ENCODE measurements at regions not wholly inside any gene's neighbourhood (a gene's known extent, or its start where the extent isn't known, plus 50 kb on each side); places are given as distances from the start of the nearest gene placed in this dataset.
"Not testable (repeated sequence)": the region's sequence is repeated elsewhere in the genome, so short reads cannot be mapped to it uniquely, and the experiment has no call there.

- Histone ChIP-seq H3K4me3 (ENCODE audit: low read length) (no peak overlapping the region), H3K79me2 (ENCODE audit: control insufficient read depth, low read length) (no peaks in the 10 kb centered on the region), H3K4me1 (ENCODE audit: control insufficient read depth, low read length) (no peaks in the 10 kb centered on the region), H3K27me3 (ENCODE audit: control insufficient read depth, low read length) (no peaks in the 10 kb centered on the region), H3K27ac (ENCODE audit: low read depth, low read length) (no peak overlapping the region), H3F3A (ENCODE audit: control insufficient read depth, insufficient read depth) (no peaks in the 10 kb centered on the region), H4K20me1 (ENCODE audit: control insufficient read depth, insufficient read depth, low read depth, low read length) (no peaks in the 10 kb centered on the region), H3K9me2 (replicated peaks; ENCODE audit: control insufficient read depth, low read length) (no peaks in the 10 kb centered on the region), H3K9me3 (ENCODE audit: control insufficient read depth, insufficient read depth, low read length) (no peaks in the 10 kb centered on the region), H3K36me3 (ENCODE audit: control insufficient read depth, low read length) (no peaks in the 10 kb centered on the region), H3K4me2 (ENCODE audit: low read length) (no peak overlapping the region)
- TF ChIP-seq CTCF (IDR thresholded peaks at IDR 0.05; ENCODE audit: low read depth, low read length, poor library complexity, severe bottlenecking), result no peak
- TF ChIP-seq EZH2phosphoT487 (IDR thresholded peaks at IDR 0.05; ENCODE audit: borderline replicate concordance, low read length), result no peak
Measured at GRCh38 chr13:59043016-59043415, 1120.7 kb downstream of the DIAPH3 start.

- H3K36me3 ChIP-seq (ENCODE audit: control insufficient read depth, low read length), result no peaks in the 10 kb centered on the region
- H3K9me3 ChIP-seq (ENCODE audit: control insufficient read depth, insufficient read depth, low read length), result no peaks in the 10 kb centered on the region
- TF ChIP-seq EZH2phosphoT487 (IDR thresholded peaks at IDR 0.05; ENCODE audit: borderline replicate concordance, low read length), result no peak
- no peak for TF ChIP-seq CTCF (IDR thresholded peaks at IDR 0.05; ENCODE audit: low read depth, low read length, poor library complexity, severe bottlenecking)
- H3K4me3 ChIP-seq (ENCODE audit: low read length), result no peak overlapping the region
- H3K27ac ChIP-seq (ENCODE audit: low read depth, low read length), result no peak overlapping the region
- no peak overlapping the region for H3K4me2 ChIP-seq (ENCODE audit: low read length)
- no peaks in the 10 kb centered on the region for H3K79me2 ChIP-seq (ENCODE audit: control insufficient read depth, low read length)
- no peaks in the 10 kb centered on the region for H3K9me2 ChIP-seq (replicated peaks; ENCODE audit: control insufficient read depth, low read length)
- no peaks in the 10 kb centered on the region for H3K4me1 ChIP-seq (ENCODE audit: control insufficient read depth, low read length)
- H4K20me1 ChIP-seq (ENCODE audit: control insufficient read depth, insufficient read depth, low read depth, low read length), result no peaks in the 10 kb centered on the region
- H3K27me3 ChIP-seq (ENCODE audit: control insufficient read depth, low read length), result no peaks in the 10 kb centered on the region
- no peaks in the 10 kb centered on the region for H3F3A ChIP-seq (ENCODE audit: control insufficient read depth, insufficient read depth)
Measured at GRCh38 chr13:59047546-59047945, 1116.2 kb downstream of the DIAPH3 start.

- Histone ChIP-seq H3F3A (ENCODE audit: control insufficient read depth, insufficient read depth) (no peaks in the 10 kb centered on the region), H3K79me2 (ENCODE audit: control insufficient read depth, low read length) (no peaks in the 10 kb centered on the region), H3K36me3 (ENCODE audit: control insufficient read depth, low read length) (no peaks in the 10 kb centered on the region), H3K27ac (ENCODE audit: low read depth, low read length) (no peak overlapping the region), H4K20me1 (ENCODE audit: control insufficient read depth, insufficient read depth, low read depth, low read length) (no peaks in the 10 kb centered on the region), H3K9me3 (ENCODE audit: control insufficient read depth, insufficient read depth, low read length) (no peaks in the 10 kb centered on the region), H3K27me3 (ENCODE audit: control insufficient read depth, low read length) (no peaks in the 10 kb centered on the region), H3K4me1 (ENCODE audit: control insufficient read depth, low read length) (no peaks in the 10 kb centered on the region), H3K9me2 (replicated peaks; ENCODE audit: control insufficient read depth, low read length) (no peaks in the 10 kb centered on the region), H3K4me3 (ENCODE audit: low read length) (no peak overlapping the region), H3K4me2 (ENCODE audit: low read length) (no peak overlapping the region)
- no peak for TF ChIP-seq EZH2phosphoT487 (IDR thresholded peaks at IDR 0.05; ENCODE audit: borderline replicate concordance, low read length)
- no peak for TF ChIP-seq CTCF (IDR thresholded peaks at IDR 0.05; ENCODE audit: low read depth, low read length, poor library complexity, severe bottlenecking)
Measured at GRCh38 chr13:59061621-59062020, 1102.1 kb downstream of the DIAPH3 start.

GRCh38 chr13:59064042-59064441, 1099.7 kb downstream of the DIAPH3 start:
- H3K36me3 ChIP-seq (ENCODE audit: control insufficient read depth, low read length), result no peaks in the 10 kb centered on the region
- H3K79me2 ChIP-seq (ENCODE audit: control insufficient read depth, low read length), result no peaks in the 10 kb centered on the region
- no peak overlapping the region for H3K4me2 ChIP-seq (ENCODE audit: low read length)
- no peaks in the 10 kb centered on the region for H3K9me2 ChIP-seq (replicated peaks; ENCODE audit: control insufficient read depth, low read length)
- no peaks in the 10 kb centered on the region for H3K4me1 ChIP-seq (ENCODE audit: control insufficient read depth, low read length)
- H3K27ac ChIP-seq (ENCODE audit: low read depth, low read length), result no peak overlapping the region
- H3K4me3 ChIP-seq (ENCODE audit: low read length), result no peak overlapping the region
- H3K9me3 ChIP-seq (ENCODE audit: control insufficient read depth, insufficient read depth, low read length), result no peaks in the 10 kb centered on the region
- H4K20me1 ChIP-seq (ENCODE audit: control insufficient read depth, insufficient read depth, low read depth, low read length), result no peaks in the 10 kb centered on the region
- H3K27me3 ChIP-seq (ENCODE audit: control insufficient read depth, low read length), result no peaks in the 10 kb centered on the region
- TF ChIP-seq CTCF (IDR thresholded peaks at IDR 0.05; ENCODE audit: low read depth, low read length, poor library complexity, severe bottlenecking), result no peak
- TF ChIP-seq EZH2phosphoT487 (IDR thresholded peaks at IDR 0.05; ENCODE audit: borderline replicate concordance, low read length), result no peak
- H3F3A ChIP-seq (ENCODE audit: control insufficient read depth, insufficient read depth), result no peaks in the 10 kb centered on the region

- not testable (repeated sequence) for H3K9me3 ChIP-seq (ENCODE audit: control insufficient read depth, insufficient read depth, low read length); H3F3A ChIP-seq (ENCODE audit: control insufficient read depth, insufficient read depth); H3K4me3 ChIP-seq (ENCODE audit: low read length); H4K20me1 ChIP-seq (ENCODE audit: control insufficient read depth, insufficient read depth, low read depth, low read length); H3K4me2 ChIP-seq (ENCODE audit: low read length); H3K4me1 ChIP-seq (ENCODE audit: control insufficient read depth, low read length); H3K79me2 ChIP-seq (ENCODE audit: control insufficient read depth, low read length); H3K9me2 ChIP-seq (replicated peaks; ENCODE audit: control insufficient read depth, low read length); H3K27ac ChIP-seq (ENCODE audit: low read depth, low read length); H3K36me3 ChIP-seq (ENCODE audit: control insufficient read depth, low read length); H3K27me3 ChIP-seq (ENCODE audit: control insufficient read depth, low read length)
Measured at GRCh38 chr13:59076386-59076785, 1087.3 kb downstream of the DIAPH3 start.

Data from DOHH2 (cell line).